Ovary (tissue), 3 donors: ENCODE measurements at regions not wholly inside any gene's neighbourhood (a gene's known extent, or its start where the extent isn't known, plus 50 kb on each side); places are given as distances from the start of the nearest gene placed in this dataset.

Experiments
- POLR2A ChIP-seq: fragments of 450-650 bp; IDR thresholded peaks from one replicate; pipeline ENCODE4 v1.6.1; 2017; ENCODE audit warnings: antibody characterized with exemption, mild to moderate bottlenecking, moderate library complexity
- TF ChIP-seq, protein P1 (sequence below), 3 donors: fragments of 450-650 bp in 2 of 3; fragments of 200-600 bp in 1 of 3; IDR thresholded peaks; one replicate each; pipeline versions ENCODE4 v1.5.1 to v1.8.0; 2016 to 2022; ENCODE audit warnings: antibody characterized with exemption in 3 of 3, mild to moderate bottlenecking in 1 of 3
- donor health status: DM: no; HTN: no; CAD: no.

DNA sequence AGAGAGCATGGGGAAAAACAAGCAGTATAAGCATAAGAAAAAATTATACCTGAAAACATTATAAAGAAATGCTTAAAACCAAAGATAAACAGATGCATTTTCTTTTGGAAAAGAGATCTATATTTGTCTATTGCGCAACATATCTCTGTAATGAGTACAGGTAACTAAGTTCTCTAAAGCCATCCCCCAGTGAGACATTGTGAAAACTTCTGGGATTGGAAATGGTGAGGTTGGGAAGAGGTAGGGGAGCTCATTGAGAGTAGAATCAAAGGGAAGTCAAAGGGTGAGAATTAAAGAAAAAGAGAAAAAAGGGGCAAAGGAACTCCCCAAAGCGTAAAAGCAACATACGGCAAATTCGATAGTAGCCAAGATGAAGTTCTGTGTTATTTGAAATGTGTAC is 257.9 kb upstream of the RBFOX1 start:
- TF ChIP-seq, protein P1, sequence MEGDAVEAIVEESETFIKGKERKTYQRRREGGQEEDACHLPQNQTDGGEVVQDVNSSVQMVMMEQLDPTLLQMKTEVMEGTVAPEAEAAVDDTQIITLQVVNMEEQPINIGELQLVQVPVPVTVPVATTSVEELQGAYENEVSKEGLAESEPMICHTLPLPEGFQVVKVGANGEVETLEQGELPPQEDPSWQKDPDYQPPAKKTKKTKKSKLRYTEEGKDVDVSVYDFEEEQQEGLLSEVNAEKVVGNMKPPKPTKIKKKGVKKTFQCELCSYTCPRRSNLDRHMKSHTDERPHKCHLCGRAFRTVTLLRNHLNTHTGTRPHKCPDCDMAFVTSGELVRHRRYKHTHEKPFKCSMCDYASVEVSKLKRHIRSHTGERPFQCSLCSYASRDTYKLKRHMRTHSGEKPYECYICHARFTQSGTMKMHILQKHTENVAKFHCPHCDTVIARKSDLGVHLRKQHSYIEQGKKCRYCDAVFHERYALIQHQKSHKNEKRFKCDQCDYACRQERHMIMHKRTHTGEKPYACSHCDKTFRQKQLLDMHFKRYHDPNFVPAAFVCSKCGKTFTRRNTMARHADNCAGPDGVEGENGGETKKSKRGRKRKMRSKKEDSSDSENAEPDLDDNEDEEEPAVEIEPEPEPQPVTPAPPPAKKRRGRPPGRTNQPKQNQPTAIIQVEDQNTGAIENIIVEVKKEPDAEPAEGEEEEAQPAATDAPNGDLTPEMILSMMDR (IDR thresholded peaks at IDR 0.05) = no peak
- TF ChIP-seq POLR2A = no peak
